Activated naive CD4-positive, alpha-beta T cell treated with anti-CD3 and anti-CD28 coated beads, Interleukin-2, amount 50 U/mL, for 16 hours (primary cell): ENCODE measurements at regions not wholly inside any gene's neighbourhood (a gene's known extent, or its start where the extent isn't known, plus 50 kb on each side); places are given as distances from the start of the nearest gene placed in this dataset.
"Not testable (repeated sequence)": the region's sequence is repeated elsewhere in the genome, so short reads cannot be mapped to it uniquely, and the experiment has no call there.

Source experiments
- DNase-seq: peaks from one replicate; pipeline ENCODE4 v3.0.0-alpha.2; 2020

- DNase-seq = no peak
These were observed 152.0 kb upstream of the ZEB2 start for GRCh38 chr2:144671695-144672455.

GRCh38 chr2:144670738-144671137 lies 150.8 kb upstream of the ZEB2 start:
- no peak for DNase-seq

GRCh38 chr2:144670080-144670479 lies 150.2 kb upstream of the ZEB2 start:
- DNase-seq = no peak

- DNase-seq = no peak
These were observed 149.5 kb upstream of the ZEB2 start for GRCh38 chr2:144669196-144669987.

- no peak for DNase-seq
These were observed 148.7 kb upstream of the ZEB2 start for GRCh38 chr2:144668493-144669110.

- no peak for DNase-seq
These were observed 146.1 kb upstream of the ZEB2 start for GRCh38 chr2:144666032-144666431.

GRCh38 chr2:144663207-144663606 lies 143.3 kb upstream of the ZEB2 start:
- no peak for DNase-seq

GRCh38 chr2:144660518-144661316 lies 140.8 kb upstream of the ZEB2 start:
- DNase-seq = no peak

GRCh38 chr2:144659731-144660275 lies 139.9 kb upstream of the ZEB2 start:
- DNase-seq = no peak

- DNase-seq = no peak
These were observed 134.6 kb upstream of the ZEB2 start for GRCh38 chr2:144654523-144654922.

- DNase-seq = no peak
These were observed 131.0 kb upstream of the ZEB2 start for GRCh38 chr2:144650907-144651306.

- no peak for DNase-seq
These were observed 129.0 kb upstream of the ZEB2 start for GRCh38 chr2:144648837-144649465.

GRCh38 chr2:144645083-144645778 lies 125.3 kb upstream of the ZEB2 start:
- no peak for DNase-seq

- no peak for DNase-seq
These were observed 124.6 kb upstream of the ZEB2 start for GRCh38 chr2:144644549-144644948.

GRCh38 chr2:144643537-144644336 lies 123.8 kb upstream of the ZEB2 start:
- DNase-seq = no peak

GRCh38 chr2:144642856-144643255 lies 122.9 kb upstream of the ZEB2 start:
- no peak for DNase-seq

GRCh38 chr2:144642131-144642530 lies 122.2 kb upstream of the ZEB2 start:
- DNase-seq = no peak

- DNase-seq = not testable (repeated sequence)
These were observed 118.3 kb upstream of the ZEB2 start for GRCh38 chr2:144638250-144638649.

- not testable (repeated sequence) for DNase-seq
These were observed 116.9 kb upstream of the ZEB2 start for GRCh38 chr2:144636860-144637259.

GRCh38 chr2:144632809-144633208 lies 112.9 kb upstream of the ZEB2 start:
- DNase-seq = no peak

GRCh38 chr2:144631636-144632035 lies 111.7 kb upstream of the ZEB2 start:
- DNase-seq = no peak
